SK-N-SH (cell line): ENCODE measurements at regions not wholly inside any gene's neighbourhood (a gene's known extent, or its start where the extent isn't known, plus 50 kb on each side); places are given as distances from the start of the nearest gene placed in this dataset.
"Not testable (repeated sequence)": the region's sequence is repeated elsewhere in the genome, so short reads cannot be mapped to it uniquely, and the experiment has no call there.

Source experiments
- CTCF ChIA-PET: fragments of 300-600, 350-600 bp; formaldehyde crosslinking; extraction: SDS; loops from one replicate; lab custom pipeline; 2021; lab: Yijun Ruan, JAX
- POLR2A ChIA-PET: fragments of 350-600 bp; sonication (Branson Sonifier 250); formaldehyde crosslinking; extraction: SDS; loops from one replicate; lab custom pipeline; 2020; ENCODE audit warnings: antibody characterized with exemption, inconsistent platforms; lab: Yijun Ruan, JAX
- DNase-seq: peaks from one replicate; pipeline ENCODE4 v3.0.0; 2012
- H2AFZ ChIP-seq: fragments of 200-600 bp; sonication (generic); 2 replicates; pipeline ENCODE4 v1.8.1; 2016; ENCODE audit warnings: antibody characterized with exemption, mild to moderate bottlenecking, low read depth
- H3F3A ChIP-seq: fragments of 200-600 bp; sonication (generic); replicated peaks from 2 replicates; pipeline ENCODE3; 2016; ENCODE audit warnings: antibody characterized with exemption, mild to moderate bottlenecking; ENCODE audit not compliant: insufficient read depth
- H3K27ac ChIP-seq, 2 experiments: fragments of 200-500 bp in 1 of 2; fragments of 200-600 bp in 1 of 2; sonication (Bioruptor generic) in 1 of 2; sonication (generic), shearing (Covaris generic) in 1 of 2; 2 replicates each; pipeline versions ENCODE4 v1.5.1 to v1.6.1; 2014 to 2016; ENCODE audit warnings: low read depth in 2 of 2, inconsistent platforms in 1 of 2, low read length in 1 of 2, mild to moderate bottlenecking in 1 of 2, mixed read lengths in 1 of 2
- H3K27me3 ChIP-seq: fragments of 200-600 bp; sonication (generic), shearing (Covaris generic); 2 replicates; pipeline ENCODE4 v1.6.1; 2016; ENCODE audit warnings: mixed run types; ENCODE audit not compliant: insufficient read depth
- H3K36me3 ChIP-seq, 2 experiments: fragments of 200-500 bp in 1 of 2; fragments of 200-600 bp in 1 of 2; sonication (Bioruptor generic) in 1 of 2; sonication (generic) in 1 of 2; replicated peaks in 1 of 2; 2 replicates each; pipeline versions ENCODE3 to v1.5.1; 2014 to 2016; ENCODE audit warnings: low read length in 1 of 2, mild to moderate bottlenecking in 1 of 2; ENCODE audit not compliant: insufficient read depth in 2 of 2, control insufficient read depth in 1 of 2
- H3K4me1 ChIP-seq, 2 experiments: fragments of 200-500 bp in 1 of 2; fragments of 200-600 bp in 1 of 2; sonication (Bioruptor generic) in 1 of 2; sonication (generic), shearing (Covaris generic) in 1 of 2; 2 replicates each; pipeline versions ENCODE4 v1.5.1 to v1.6.1; 2014 to 2016; ENCODE audit warnings: low read depth in 1 of 2, low read length in 1 of 2, mixed run types in 1 of 2; ENCODE audit not compliant: insufficient read depth in 2 of 2, control insufficient read depth in 1 of 2
- H3K4me2 ChIP-seq: fragments of 200-600 bp; sonication (generic), shearing (Covaris generic); 2 replicates; pipeline ENCODE4 v1.6.1; 2017; ENCODE audit warnings: mixed run types
- H3K4me3 ChIP-seq, 2 experiments: fragments of 200-500 bp in 1 of 2; fragments of 200-600 bp in 1 of 2; sonication (Bioruptor generic) in 1 of 2; sonication (generic), shearing (Covaris generic) in 1 of 2; 2 replicates each; pipeline versions ENCODE4 v1.5.1 to v1.8.1; 2014 to 2016; ENCODE audit warnings: low read depth in 2 of 2, inconsistent platforms in 1 of 2, low read length in 1 of 2, mild to moderate bottlenecking in 1 of 2, mixed read lengths in 1 of 2, moderate library complexity in 1 of 2
- H3K79me2 ChIP-seq: fragments of 200-600 bp; sonication (generic); 2 replicates; pipeline ENCODE4 v1.8.1; 2017; ENCODE audit warnings: mild to moderate bottlenecking; ENCODE audit not compliant: insufficient read depth
- H3K9ac ChIP-seq: fragments of 200-600 bp; sonication (generic); 2 replicates; pipeline ENCODE4 v1.6.1; 2017; ENCODE audit warnings: mixed run types
- H3K9me2 ChIP-seq: fragments of 200-600 bp; sonication (generic); 2 replicates; pipeline ENCODE4 v1.6.1; 2017; ENCODE audit warnings: mixed run types
- H3K9me3 ChIP-seq: fragments of 200-600 bp; sonication (generic); 2 replicates; pipeline ENCODE4 v1.6.1; 2017; ENCODE audit warnings: mixed run types, mild to moderate bottlenecking, moderate library complexity
- H4K20me1 ChIP-seq: fragments of 200-600 bp; sonication (generic); 2 replicates; pipeline ENCODE4 v1.6.1; 2017; ENCODE audit warnings: mild to moderate bottlenecking, mixed run types; ENCODE audit not compliant: insufficient read depth
- CHD2 ChIP-seq: fragments of 150-350 bp; IDR thresholded peaks from 2 replicates; pipeline ENCODE4 v1.6.1; 2018; ENCODE audit warnings: low read length; ENCODE audit not compliant: partially characterized antibody
- EP300 ChIP-seq, 2 experiments: IDR thresholded peaks; 2 replicates each; pipeline versions ENCODE4 v1.4.0 to v1.6.1; 2012; ENCODE audit warnings: borderline replicate concordance in 1 of 2, low read depth in 1 of 2, low read length in 1 of 2
- FOXJ3 ChIP-seq: sonication (generic); formaldehyde crosslinking; IDR thresholded peaks from 2 replicates; pipeline ENCODE4 v1.5.1; 2020; ENCODE audit warnings: mild to moderate bottlenecking, missing genetic modification reagents
- GATA2 ChIP-seq: sonication (generic); formaldehyde crosslinking; IDR thresholded peaks from 2 replicates; pipeline ENCODE4 v1.5.0; 2020; ENCODE audit warnings: mild to moderate bottlenecking, missing genetic modification reagents
- MEF2A ChIP-seq: IDR thresholded peaks from 2 replicates; pipeline ENCODE4 v1.4.0; 2012; ENCODE audit warnings: low read depth, borderline replicate concordance
- NFIC ChIP-seq: IDR thresholded peaks from 2 replicates; pipeline ENCODE4 v1.4.0; 2012; ENCODE audit warnings: borderline replicate concordance
- RAD21 ChIP-seq: IDR thresholded peaks from 2 replicates; pipeline ENCODE4 v1.6.1; 2012; ENCODE audit warnings: mild to moderate bottlenecking, low read length
- SIN3A ChIP-seq: IDR thresholded peaks from 2 replicates; pipeline ENCODE4 v1.6.1; 2012; ENCODE audit warnings: low read depth, mild to moderate bottlenecking, low read length, moderate library complexity, borderline replicate concordance
- TAF1 ChIP-seq: IDR thresholded peaks from 2 replicates; pipeline ENCODE4 v1.6.1; 2012; ENCODE audit warnings: low read depth, mild to moderate bottlenecking, low read length, moderate library complexity, borderline replicate concordance
- TEAD4 ChIP-seq: IDR thresholded peaks from 2 replicates; pipeline ENCODE4 v1.4.0; 2012; ENCODE audit warnings: mild to moderate bottlenecking, borderline replicate concordance; ENCODE audit not compliant: insufficient read depth
- YY1 ChIP-seq: IDR thresholded peaks from 2 replicates; pipeline ENCODE4 v1.4.0; 2012; ENCODE audit warnings: low read depth, mild to moderate bottlenecking
- WGBS: methylation state at CpG from one replicate; pipeline ENCODE4 v1.1.6; 2017; ENCODE audit warnings: low lambda C conversion rate; 5-methylcytosine and 5-hydroxymethylcytosine counted together
- TF ChIP-seq, protein P1 (sequence below): IDR thresholded peaks from 2 replicates; pipeline ENCODE4 v1.6.1; 2012; ENCODE audit warnings: mild to moderate bottlenecking, low read depth, low read length, moderate library complexity

DNA sequence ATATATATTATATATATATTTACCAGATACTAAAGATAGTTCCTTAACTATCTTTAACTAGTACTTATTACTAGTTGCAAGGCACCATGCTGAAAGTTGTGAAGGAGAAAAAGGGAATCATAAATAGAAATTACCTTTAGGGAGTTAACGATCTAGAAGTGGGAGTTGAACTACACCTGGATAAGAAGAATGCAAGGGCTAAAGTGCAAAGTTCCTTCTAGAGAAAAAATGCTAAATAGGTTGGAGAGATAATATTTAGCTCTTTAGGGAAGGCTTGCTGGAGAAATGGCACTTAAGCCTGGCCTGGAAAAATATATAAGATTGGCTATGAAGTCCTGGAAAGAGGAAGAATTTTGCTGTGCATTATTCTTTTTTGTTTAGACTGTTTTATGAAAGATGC is 130.6 kb upstream of the IGSF10 start (continued):
- TF ChIP-seq, protein P1, sequence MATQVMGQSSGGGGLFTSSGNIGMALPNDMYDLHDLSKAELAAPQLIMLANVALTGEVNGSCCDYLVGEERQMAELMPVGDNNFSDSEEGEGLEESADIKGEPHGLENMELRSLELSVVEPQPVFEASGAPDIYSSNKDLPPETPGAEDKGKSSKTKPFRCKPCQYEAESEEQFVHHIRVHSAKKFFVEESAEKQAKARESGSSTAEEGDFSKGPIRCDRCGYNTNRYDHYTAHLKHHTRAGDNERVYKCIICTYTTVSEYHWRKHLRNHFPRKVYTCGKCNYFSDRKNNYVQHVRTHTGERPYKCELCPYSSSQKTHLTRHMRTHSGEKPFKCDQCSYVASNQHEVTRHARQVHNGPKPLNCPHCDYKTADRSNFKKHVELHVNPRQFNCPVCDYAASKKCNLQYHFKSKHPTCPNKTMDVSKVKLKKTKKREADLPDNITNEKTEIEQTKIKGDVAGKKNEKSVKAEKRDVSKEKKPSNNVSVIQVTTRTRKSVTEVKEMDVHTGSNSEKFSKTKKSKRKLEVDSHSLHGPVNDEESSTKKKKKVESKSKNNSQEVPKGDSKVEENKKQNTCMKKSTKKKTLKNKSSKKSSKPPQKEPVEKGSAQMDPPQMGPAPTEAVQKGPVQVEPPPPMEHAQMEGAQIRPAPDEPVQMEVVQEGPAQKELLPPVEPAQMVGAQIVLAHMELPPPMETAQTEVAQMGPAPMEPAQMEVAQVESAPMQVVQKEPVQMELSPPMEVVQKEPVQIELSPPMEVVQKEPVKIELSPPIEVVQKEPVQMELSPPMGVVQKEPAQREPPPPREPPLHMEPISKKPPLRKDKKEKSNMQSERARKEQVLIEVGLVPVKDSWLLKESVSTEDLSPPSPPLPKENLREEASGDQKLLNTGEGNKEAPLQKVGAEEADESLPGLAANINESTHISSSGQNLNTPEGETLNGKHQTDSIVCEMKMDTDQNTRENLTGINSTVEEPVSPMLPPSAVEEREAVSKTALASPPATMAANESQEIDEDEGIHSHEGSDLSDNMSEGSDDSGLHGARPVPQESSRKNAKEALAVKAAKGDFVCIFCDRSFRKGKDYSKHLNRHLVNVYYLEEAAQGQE, result no peak
- TF ChIP-seq MEF2A (no peak), YY1 (no peak), TAF1 (no peak), FOXJ3 (CRISPR knock-in tag) (no peak)

DNA sequence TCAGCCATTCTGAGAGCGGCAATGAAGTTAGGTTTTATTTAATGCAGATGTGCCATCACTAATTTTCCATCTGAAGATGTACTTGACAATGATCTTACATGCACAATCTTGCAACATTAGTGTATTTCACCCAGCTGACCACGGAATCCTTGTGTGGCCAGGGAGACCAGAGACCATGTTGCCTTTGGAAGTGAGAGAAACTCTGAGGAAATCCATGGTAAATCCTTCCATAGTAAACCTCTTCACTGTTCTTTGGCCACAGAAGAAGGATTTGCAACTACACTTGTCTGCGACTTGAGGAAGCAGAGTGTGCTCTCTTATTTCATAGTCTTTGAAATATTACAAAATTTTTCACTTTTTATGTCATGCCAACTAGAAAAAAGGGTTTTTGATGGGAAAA is 128.4 kb upstream of the IGSF10 start:
- Histone ChIP-seq H3K36me3 (no peaks in the 10 kb centered on the region), H3K4me3 (no peak overlapping the region), H4K20me1 (no peaks in the 10 kb centered on the region), H3K4me2 (no peak overlapping the region), H3K27me3 (no peaks in the 10 kb centered on the region), H2AFZ (no peak overlapping the region), H3K27ac (no peak overlapping the region), H3K9ac (no peak overlapping the region), H3F3A (no peaks in the 10 kb centered on the region), H3K79me2 (no peaks in the 10 kb centered on the region), H3K9me3 (no peaks in the 10 kb centered on the region), H3K9me2 (no peaks in the 10 kb centered on the region), H3K4me1 (peaks cover 4 to 5% of the 10 kb centered on the region in 2 experiments; a peak in 3 of 4 replicates)
- POLR2A ChIA-PET, result no interaction called here
- no peak for DNase-seq
- 8% methylated on average over 3 of the region's 3 CpGs for WGBS
- TF ChIP-seq TAF1 (no peak), CHD2 (no peak), EP300 (IDR thresholded peaks at IDR 0.05; ENCODE audit: borderline replicate concordance in 1 of 2, low read depth in 1 of 2, low read length in 1 of 2) (no peak), NFIC (no peak), TEAD4 (no peak), GATA2 (CRISPR knock-in tag) (no peak), SIN3A (no peak), RAD21 (no peak)
- TF ChIP-seq, protein P1, result no peak
- CTCF ChIA-PET, result no interaction called here

DNA sequence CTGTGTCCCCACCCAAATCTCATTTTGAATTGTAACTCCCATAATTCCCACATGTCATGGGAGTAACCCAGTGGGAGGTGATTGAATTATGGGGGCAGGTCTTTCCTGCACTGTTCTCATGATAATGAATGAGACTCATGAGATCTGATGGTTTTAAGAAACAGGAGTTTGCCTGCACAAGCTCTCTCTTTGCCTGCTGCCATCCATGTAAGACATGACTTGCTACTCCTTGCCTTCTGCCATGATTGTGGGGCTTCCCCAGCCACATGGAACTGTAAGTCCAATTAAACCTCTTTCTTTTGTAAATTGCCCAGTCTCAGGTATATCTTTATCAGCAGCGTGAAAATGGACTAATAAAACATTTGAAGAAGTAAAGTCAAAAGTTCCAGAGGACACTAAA is 126.8 kb upstream of the IGSF10 start:
- POLR2A ChIA-PET, H3K36me3 ChIP-seq, H2AFZ ChIP-seq, H3K4me1 ChIP-seq, H3K9me3 ChIP-seq, H3F3A ChIP-seq, CTCF ChIA-PET, H3K4me3 ChIP-seq, H3K4me2 ChIP-seq, H3K9me2 ChIP-seq, DNase-seq, H4K20me1 ChIP-seq, H3K27ac ChIP-seq, H3K27me3 ChIP-seq, H3K9ac ChIP-seq, H3K79me2 ChIP-seq: not testable (repeated sequence)
- WGBS, result 18% methylated on average over 1 of the region's 1 CpG
